ENCODE measurements at regions not wholly inside any gene's neighbourhood (a gene's known extent, or its start where the extent isn't known, plus 50 kb on each side); places are given as distances from the start of the nearest gene placed in this dataset.

DNA sequence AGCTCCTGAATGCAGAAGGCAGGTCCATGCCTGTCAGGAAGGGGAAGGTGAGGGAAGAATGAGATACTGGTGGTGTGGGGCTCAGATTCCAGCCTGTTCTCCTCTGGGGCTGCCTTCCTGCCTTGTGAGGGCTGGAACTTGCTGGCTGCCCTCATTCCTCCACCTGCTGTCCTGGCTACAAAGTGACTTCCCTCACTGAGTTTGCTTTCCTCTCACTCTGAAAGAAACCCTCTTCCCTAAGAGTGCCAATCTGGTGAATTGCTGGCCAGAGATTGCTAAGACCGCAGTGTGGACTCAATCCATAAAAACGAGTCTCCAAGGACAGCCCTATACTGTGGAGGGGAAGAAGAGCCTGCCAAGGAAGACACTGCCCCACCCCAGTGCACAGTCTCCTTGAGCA, 664.4 kb upstream of the HS6ST1 start:
- H3K4me2 ChIP-seq (ENCODE audit: insufficient read depth, low read length) = no peak overlapping the region
- DNase-seq (ENCODE audit: extremely low read depth in 1 of 4, low spot score in 3 of 4) (no peak), FAIRE-seq (no peak), ATAC-seq (no peak)
- no peaks in the 10 kb centered on the region; a peak in 1 of 5 replicates for H3K4me1 ChIP-seq (replicated peaks in 1 of 2; ENCODE audit: control insufficient read depth in 2 of 2, insufficient read depth in 2 of 2, low read length in 2 of 2)
- POLR2A ChIA-PET = no interaction called here
- WGBS (ENCODE audit: insufficient coverage, low coverage, missing lambda C conversion rate) = 0% methylated on average over 2 of the region's 2 CpGs
- no peaks in the 10 kb centered on the region for H3K9me3 ChIP-seq (replicated peaks; ENCODE audit: control insufficient read depth, insufficient read depth, low read depth, low read length)
- H2AFZ ChIP-seq (ENCODE audit: low read depth, low read length) = no peak overlapping the region
- no TSS peak for BruUV-seq (replicated peaks)
- no peaks in the 10 kb centered on the region for H3K9me1 ChIP-seq (ENCODE audit: control insufficient read depth, insufficient read depth, low read length)
- H3K79me2 ChIP-seq (ENCODE audit: control insufficient read depth, insufficient read depth, low read length) = no peaks in the 10 kb centered on the region
- H3K27me3 ChIP-seq (ENCODE audit: control insufficient read depth in 2 of 2, insufficient read depth in 2 of 2, low read length in 2 of 2) = peaks cover 0 to 7% of the 10 kb centered on the region in 2 experiments; a peak in 1 of 5 replicates
- CTCF ChIA-PET (ENCODE audit: low intra/inter-chr PET ratio) = no interaction called here
- TF ChIP-seq SUPT5H (IDR thresholded peaks at IDR 0.05) (no peak), HMG20B (CRISPR knock-in tag; IDR thresholded peaks at IDR 0.05) (no peak)
- in situ Hi-C loops (cut with MboI) = no loop called here
- H3K4me3 ChIP-seq = no peak overlapping the region
- H3K27ac ChIP-seq (ENCODE audit: extremely low read depth, low read depth, low read length) = no peak overlapping the region
- no peaks in the 10 kb centered on the region for H3K36me3 ChIP-seq (ENCODE audit: control insufficient read depth, insufficient read depth, low read length)
- intact Hi-C loops (cut with micrococcal nuclease) = no loop called here
- H4K20me1 ChIP-seq (replicated peaks; ENCODE audit: control insufficient read depth, insufficient read depth, low read length) = no peaks in the 10 kb centered on the region
- no peak overlapping the region for H3K9ac ChIP-seq (ENCODE audit: insufficient read depth in 1 of 2, low read depth in 2 of 2, low read length in 2 of 2)

DNA sequence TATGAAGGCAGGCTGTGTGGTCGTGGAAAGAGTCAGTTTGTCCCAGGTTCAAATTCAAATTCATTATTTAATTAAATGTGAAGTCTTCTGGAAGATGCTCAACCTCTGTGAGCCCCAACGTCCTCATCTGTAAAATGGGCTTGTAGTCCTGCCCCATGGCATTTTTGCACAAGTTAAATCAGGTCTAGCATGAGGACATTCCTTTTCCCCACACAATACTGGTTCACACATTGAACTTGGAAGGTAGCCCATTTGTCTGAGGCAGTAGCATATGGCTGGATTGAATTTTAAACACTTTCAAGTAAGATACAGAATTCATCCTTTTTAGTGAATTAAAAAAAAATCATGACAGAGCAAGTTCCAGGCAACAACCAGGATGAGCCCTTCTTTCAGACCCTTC, 665.4 kb upstream of the HS6ST1 start:
- H4K20me1 ChIP-seq (replicated peaks; ENCODE audit: control insufficient read depth, insufficient read depth, low read length) = no peaks in the 10 kb centered on the region
- ATAC-seq (no peak), FAIRE-seq (no peak), DNase-seq (ENCODE audit: extremely low read depth in 1 of 4, low spot score in 3 of 4) (no peak)
- TF ChIP-seq NR0B1 (IDR thresholded peaks at IDR 0.05; ENCODE audit: partially characterized antibody) (no peak), RBM25 (IDR thresholded peaks at IDR 0.05; ENCODE audit: low read depth, low read length, severe bottlenecking) (peak; percentile 61)
- intact Hi-C loops (cut with micrococcal nuclease) (no loop called here), in situ Hi-C loops (cut with MboI) (no loop called here)
- H3K4me1 ChIP-seq (replicated peaks in 1 of 2; ENCODE audit: control insufficient read depth in 2 of 2, insufficient read depth in 2 of 2, low read length in 2 of 2) = no peaks in the 10 kb centered on the region
- H3K9me3 ChIP-seq (replicated peaks; ENCODE audit: control insufficient read depth, insufficient read depth, low read depth, low read length) = no peaks in the 10 kb centered on the region
- H3K9ac ChIP-seq (ENCODE audit: insufficient read depth in 1 of 2, low read depth in 2 of 2, low read length in 2 of 2) = no peak overlapping the region
- H3K4me2 ChIP-seq (ENCODE audit: insufficient read depth, low read length) = no peak overlapping the region
- H3K4me3 ChIP-seq = no peak overlapping the region
- peaks cover 0 to 7% of the 10 kb centered on the region in 2 experiments; a peak in 1 of 5 replicates for H3K27me3 ChIP-seq (ENCODE audit: control insufficient read depth in 2 of 2, insufficient read depth in 2 of 2, low read length in 2 of 2)
- H3K79me2 ChIP-seq (ENCODE audit: control insufficient read depth, insufficient read depth, low read length) = no peaks in the 10 kb centered on the region
- H3K9me1 ChIP-seq (ENCODE audit: control insufficient read depth, insufficient read depth, low read length) = no peaks in the 10 kb centered on the region
- no peak overlapping the region for H3K27ac ChIP-seq (ENCODE audit: extremely low read depth, low read depth, low read length)
- ChIA-PET POLR2A (no interaction called here), CTCF (ENCODE audit: low intra/inter-chr PET ratio) (no interaction called here)
- no peaks in the 10 kb centered on the region for H3K36me3 ChIP-seq (ENCODE audit: control insufficient read depth, insufficient read depth, low read length)
- no TSS peak for BruUV-seq (replicated peaks)
- 0% methylated on average over 2 of the region's 2 CpGs for WGBS (ENCODE audit: insufficient coverage, low coverage, missing lambda C conversion rate)
- no peak overlapping the region for H2AFZ ChIP-seq (ENCODE audit: low read depth, low read length)
